H1 (cell line): ENCODE measurements at regions not wholly inside any gene's neighbourhood (a gene's known extent, or its start where the extent isn't known, plus 50 kb on each side); places are given as distances from the start of the nearest gene placed in this dataset.

ENCODE experiments used
- CTCF ChIA-PET: fragments of 300-600 bp; sonication (Branson Sonifier 250); formaldehyde crosslinking; loops from one replicate; lab custom pipeline; 2021; ENCODE audit not compliant: partially characterized antibody; lab: Charles Lee
- POLR2A ChIA-PET: fragments of 300-600 bp; sonication (Branson Sonifier 250); formaldehyde crosslinking; loops from one replicate; lab custom pipeline; 2021; ENCODE audit warnings: inconsistent platforms; ENCODE audit not compliant: partially characterized antibody; lab: Charles Lee
- DNase-seq, 2 experiments: peaks; one replicate each; pipeline versions ENCODE4 v3.0.0 to v3.0.0-alpha.2; 2010 to 2022; ENCODE audit warnings: low spot score in 2 of 2, low read depth in 1 of 2, mixed read lengths in 1 of 2
- FAIRE-seq: peaks from 2 replicates; lab custom pipeline; 2011; peaks lifted over from hg19 to GRCh38; lab: Jason Lieb, UNC
- H2AFZ ChIP-seq: 2 replicates; pipeline ENCODE4 v1.8.1; 2012; ENCODE audit warnings: low read length, inconsistent platforms
- H2AK5ac ChIP-seq: 2 replicates; pipeline ENCODE4 v1.6.1; 2013; ENCODE audit warnings: low read depth, low read length
- H2BK120ac ChIP-seq: replicated peaks from 2 replicates; pipeline ENCODE3; 2013; ENCODE audit warnings: low read depth, low read length, inconsistent platforms
- H2BK12ac ChIP-seq: 2 replicates; pipeline ENCODE4 v1.6.1; 2013; ENCODE audit warnings: low read depth, low read length
- H2BK15ac ChIP-seq: 2 replicates; pipeline ENCODE4 v1.6.1; 2013; ENCODE audit warnings: low read length
- H2BK20ac ChIP-seq: 2 replicates; pipeline ENCODE4 v1.6.1; 2013; ENCODE audit warnings: low read length
- H2BK5ac ChIP-seq: 2 replicates; pipeline ENCODE4 v1.6.1; 2013; ENCODE audit warnings: low read depth, low read length
- H3K14ac ChIP-seq: 2 replicates; pipeline ENCODE4 v1.6.1; 2013; ENCODE audit warnings: inconsistent platforms; ENCODE audit not compliant: insufficient read length
- H3K18ac ChIP-seq: 2 replicates; pipeline ENCODE4 v1.6.1; 2013; ENCODE audit warnings: low read length; ENCODE audit errors: extremely low read depth
- H3K23ac ChIP-seq: 2 replicates; pipeline ENCODE4 v1.6.1; 2013; ENCODE audit warnings: inconsistent platforms; ENCODE audit not compliant: insufficient read length
- H3K23me2 ChIP-seq: 2 replicates; pipeline ENCODE4 v1.6.1; 2013; ENCODE audit warnings: low read depth, low read length
- H3K27ac ChIP-seq: 2 replicates; pipeline ENCODE4 v1.6.1; 2011; ENCODE audit warnings: low read depth, low read length, inconsistent platforms
- H3K27me3 ChIP-seq, 4 experiments: replicated peaks in 1 of 4; 1 replicate in 1 of 4; 2 replicates in 3 of 4; pipeline versions ENCODE4 v1.6.1 to v1.8.1; 2011 to 2013; ENCODE audit warnings: low read length in 3 of 4, mild to moderate bottlenecking in 3 of 4, inconsistent platforms in 2 of 4, mixed read lengths in 2 of 4, moderate library complexity in 1 of 4; ENCODE audit not compliant: control insufficient read depth in 3 of 4, insufficient read depth in 3 of 4; ENCODE audit errors: extremely low read depth in 1 of 4
- H3K36me3 ChIP-seq, 4 experiments: 2 replicates each; pipeline versions ENCODE4 v1.6.1 to v1.8.1; 2011 to 2013; ENCODE audit warnings: mild to moderate bottlenecking in 4 of 4, low read length in 3 of 4, moderate library complexity in 2 of 4, control low read depth in 1 of 4, inconsistent platforms in 1 of 4; ENCODE audit not compliant: insufficient read depth in 4 of 4, control insufficient read depth in 2 of 4
- H3K4ac ChIP-seq: replicated peaks from 2 replicates; pipeline ENCODE3; 2013; ENCODE audit warnings: low read length, low read depth, mixed read lengths, inconsistent platforms; ENCODE audit not compliant: insufficient read length
- H3K4me1 ChIP-seq, 4 experiments: replicated peaks in 1 of 4; 1 replicate in 1 of 4; 2 replicates in 3 of 4; pipeline versions ENCODE4 v1.6.1 to v1.8.1; 2011 to 2013; ENCODE audit warnings: low read length in 3 of 4, inconsistent platforms in 2 of 4, mixed read lengths in 1 of 4; ENCODE audit not compliant: insufficient read depth in 4 of 4, control insufficient read depth in 3 of 4
- H3K4me2 ChIP-seq, 2 experiments: 2 replicates each; pipeline versions ENCODE4 v1.6.1 to v1.8.1; 2011 to 2013; ENCODE audit warnings: low read depth in 2 of 2, low read length in 2 of 2, control low read depth in 1 of 2, inconsistent platforms in 1 of 2, mild to moderate bottlenecking in 1 of 2; ENCODE audit not compliant: insufficient read depth in 1 of 2
- H3K4me3 ChIP-seq, 4 experiments: fragments of 200-600, 300-600 bp in 1 of 4; sonication (generic), shearing (Covaris generic), sonication (Bioruptor Twin) in 1 of 4; 2 replicates each; pipeline versions ENCODE4 v1.5.1 to v1.8.1; 2011 to 2016; ENCODE audit warnings: low read length in 4 of 4, low read depth in 3 of 4, control low read depth in 2 of 4, inconsistent platforms in 2 of 4, mild to moderate bottlenecking in 2 of 4, mixed read lengths in 1 of 4, moderate library complexity in 1 of 4; ENCODE audit not compliant: insufficient read depth in 2 of 4; ENCODE audit errors: extremely low read depth in 1 of 4
- H3K56ac ChIP-seq: replicated peaks from 2 replicates; pipeline ENCODE3; 2013; ENCODE audit warnings: low read depth, mild to moderate bottlenecking, mixed read lengths, low read length, inconsistent platforms; ENCODE audit not compliant: insufficient read length
- H3K79me1 ChIP-seq: 2 replicates; pipeline ENCODE4 v1.6.1; 2013; ENCODE audit warnings: low read depth, low read length, control low read depth
- H3K79me2 ChIP-seq, 2 experiments: 2 replicates each; pipeline versions ENCODE4 v1.6.1 to v1.8.1; 2012 to 2013; ENCODE audit warnings: low read length in 2 of 2, mild to moderate bottlenecking in 2 of 2, inconsistent platforms in 1 of 2; ENCODE audit not compliant: insufficient read depth in 2 of 2, control insufficient read depth in 1 of 2
- H3K9ac ChIP-seq, 4 experiments: replicated peaks in 1 of 4; 1 replicate in 1 of 4; 2 replicates in 3 of 4; pipeline versions ENCODE4 v1.6.1 to v1.8.1; 2011 to 2013; ENCODE audit warnings: low read depth in 3 of 4, low read length in 3 of 4, control low read depth in 2 of 4, mild to moderate bottlenecking in 2 of 4, moderate library complexity in 2 of 4, inconsistent platforms in 1 of 4; ENCODE audit errors: extremely low read depth in 1 of 4
- H3K9me3 ChIP-seq, 2 experiments: 2 replicates each; pipeline versions ENCODE4 v1.6.1 to v1.8.1; 2012 to 2013; ENCODE audit warnings: mild to moderate bottlenecking in 2 of 2, moderate library complexity in 2 of 2, control low read depth in 1 of 2, inconsistent platforms in 1 of 2, low read depth in 1 of 2, low read length in 1 of 2, mixed read lengths in 1 of 2; ENCODE audit not compliant: insufficient read depth in 2 of 2
- H4K20me1 ChIP-seq, 2 experiments: replicated peaks in 1 of 2; 2 replicates each; pipeline versions ENCODE3 to v1.8.1; 2011 to 2013; ENCODE audit warnings: inconsistent platforms in 2 of 2, low read length in 2 of 2, mild to moderate bottlenecking in 1 of 2; ENCODE audit not compliant: insufficient read depth in 2 of 2, control insufficient read depth in 1 of 2
- H4K5ac ChIP-seq: 2 replicates; pipeline ENCODE4 v1.6.1; 2013; ENCODE audit warnings: low read length, low read depth, mixed read lengths, inconsistent platforms; ENCODE audit not compliant: insufficient read length
- H4K8ac ChIP-seq: 2 replicates; pipeline ENCODE4 v1.8.0; 2013; ENCODE audit warnings: mild to moderate bottlenecking, moderate library complexity, low read length, inconsistent platforms; ENCODE audit not compliant: insufficient read depth; ENCODE audit errors: extremely low read depth
- H4K91ac ChIP-seq: replicated peaks from 2 replicates; pipeline ENCODE3; 2013; ENCODE audit warnings: low read length, mixed read lengths, inconsistent platforms; ENCODE audit not compliant: insufficient read length
- CEBPB ChIP-seq: IDR thresholded peaks from 2 replicates; pipeline ENCODE4 v1.6.1; 2012; ENCODE audit warnings: low read depth, low read length
- EGR1 ChIP-seq: IDR thresholded peaks from 2 replicates; pipeline ENCODE4 v1.6.1; 2011; ENCODE audit warnings: low read depth, low read length, borderline replicate concordance
- KDM1A ChIP-seq: fragments of 200-600, 300-600 bp; sonication (generic); IDR thresholded peaks from 2 replicates; pipeline ENCODE4 v1.7.1; 2016; ENCODE audit warnings: mild to moderate bottlenecking, low read length, borderline replicate concordance
- PHF8 ChIP-seq: fragments of 200-600 bp; sonication (generic); conservative IDR thresholded peaks from 2 replicates; pipeline ENCODE4 v1.7.1; 2012; ENCODE audit warnings: low read depth, mild to moderate bottlenecking, inconsistent platforms, low read length, moderate library complexity
- WGBS, 2 experiments: shearing (Covaris generic) in 1 of 2; methylation state at CpG; one replicate each; pipeline versions ENCODE4 v1.1.6 to v1.1.7; 2013 to 2015; ENCODE audit warnings: low lambda C conversion rate in 2 of 2, mixed read lengths in 2 of 2, inconsistent platforms in 1 of 2, low coverage in 1 of 2, missing lambda C conversion rate in 1 of 2; ENCODE audit not compliant: insufficient replicate concordance in 2 of 2, insufficient coverage in 1 of 2, insufficient read length in 1 of 2; ENCODE audit errors: extremely low coverage in 1 of 2, missing lambda C conversion rate in 1 of 2; 5-methylcytosine and 5-hydroxymethylcytosine counted together
- TF ChIP-seq, protein P1 (sequence below): IDR thresholded peaks from 2 replicates; pipeline ENCODE4 v1.6.1; 2011; ENCODE audit warnings: low read depth, mild to moderate bottlenecking, low read length; ENCODE audit not compliant: insufficient read depth

DNA sequence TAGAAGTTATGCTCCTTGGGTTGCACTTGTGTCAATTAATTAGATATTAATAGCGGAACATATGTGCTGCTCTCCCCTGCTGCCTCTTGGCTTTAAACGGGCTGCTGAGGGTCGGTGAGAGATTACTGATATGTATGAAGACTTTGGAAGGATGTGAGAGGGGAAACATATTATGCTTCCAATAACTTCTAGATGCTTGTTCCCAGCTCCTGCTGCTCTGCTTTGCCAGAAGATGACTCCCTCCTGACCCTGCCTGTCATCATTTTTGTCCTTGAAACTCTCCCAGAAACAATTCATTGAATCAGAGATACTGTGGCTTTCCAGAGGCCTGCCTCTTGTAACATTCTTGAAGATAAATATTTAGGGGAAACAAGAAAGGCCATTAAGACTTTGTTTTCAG is 300.1 kb upstream of the STXBP6 start:
- no peak for FAIRE-seq
- TF ChIP-seq EGR1 (no peak), CEBPB (no peak), KDM1A (no peak), PHF8 (no peak)
- TF ChIP-seq, protein P1, sequence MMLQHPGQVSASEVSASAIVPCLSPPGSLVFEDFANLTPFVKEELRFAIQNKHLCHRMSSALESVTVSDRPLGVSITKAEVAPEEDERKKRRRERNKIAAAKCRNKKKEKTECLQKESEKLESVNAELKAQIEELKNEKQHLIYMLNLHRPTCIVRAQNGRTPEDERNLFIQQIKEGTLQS, result no peak
- H3K9me3 ChIP-seq, result no peaks in the 10 kb centered on the region; a peak in 1 of 4 replicates
- no peak overlapping the region for H3K4me3 ChIP-seq
- no peak overlapping the region for H3K9ac ChIP-seq
- no peak overlapping the region for H4K8ac ChIP-seq
- H2BK12ac ChIP-seq, result no peak overlapping the region
- no peaks in the 10 kb centered on the region for H3K27me3 ChIP-seq
- ChIA-PET CTCF (interaction anchor here (1.6 kb wide), 1 partner anchor 62 kb away, joined by 3 read pairs; no protein-coding TSS in a partner anchor), POLR2A (no interaction called here)
- H3K4me2 ChIP-seq, result no peak overlapping the region
- WGBS, 2 experiments, result 97% methylated on average over 3 of the region's 3 CpGs; no CpG with 5 or more reads in 1 of the 2 experiments
- no peak overlapping the region for H3K4ac ChIP-seq
- no peaks in the 10 kb centered on the region for H3K36me3 ChIP-seq
- H2BK15ac ChIP-seq, result no peak overlapping the region
- no peak overlapping the region for H3K14ac ChIP-seq
- H2BK120ac ChIP-seq, result no peak overlapping the region
- H2BK5ac ChIP-seq, result no peak overlapping the region
- DNase-seq, result no peak
- H3K4me1 ChIP-seq, result no peaks in the 10 kb centered on the region
- H4K91ac ChIP-seq, result no peak overlapping the region
- H3K79me2 ChIP-seq, result no peaks in the 10 kb centered on the region
- no peak overlapping the region for H3K23ac ChIP-seq
- no peaks in the 10 kb centered on the region for H4K20me1 ChIP-seq
- H3K23me2 ChIP-seq, result no peaks in the 10 kb centered on the region; the same call in 1 of the 2 replicates
- H3K27ac ChIP-seq, result no peak overlapping the region
- no peak overlapping the region for H2AK5ac ChIP-seq
- H3K56ac ChIP-seq, result no peak overlapping the region
- H2AFZ ChIP-seq, result no peak overlapping the region
- H3K79me1 ChIP-seq, result no peaks in the 10 kb centered on the region
- no peak overlapping the region for H3K18ac ChIP-seq
- no peak overlapping the region for H4K5ac ChIP-seq
- H2BK20ac ChIP-seq, result no peak overlapping the region
